HepG2 (cell line): ENCODE measurements at regions not wholly inside any gene's neighbourhood (a gene's known extent, or its start where the extent isn't known, plus 50 kb on each side); places are given as distances from the start of the nearest gene placed in this dataset.

Experiments
- ATAC-seq: fragments of 200-7000 bp; cut with Tn5 transposase; 3 replicates; pipeline ENCODE4 v1.9.1; 2020; ENCODE audit warnings: mild to moderate bottlenecking, moderate library complexity
- BruUV-seq: library from RNA; stranded (reverse); fragments of 400-500 nt; replicated peaks from 2 replicates; lab custom pipeline; 2021; lab: Mats Ljungman, UMichigan
- CTCF ChIA-PET: fragments of 300-600 bp; formaldehyde crosslinking; extraction: SDS; loops from one replicate; lab custom pipeline; 2021; ENCODE audit warnings: low total read pairs, inconsistent platforms, low intra/inter-chr PET ratio; lab: Yijun Ruan, JAX
- POLR2A ChIA-PET: fragments of 350-600 bp; sonication (Branson Sonifier 250); formaldehyde crosslinking; loops from one replicate; lab custom pipeline; 2020; ENCODE audit warnings: antibody characterized with exemption, inconsistent platforms; lab: Yijun Ruan, JAX
- DNase-seq: peaks from one replicate; pipeline ENCODE4 v3.0.0-alpha.2; 2015; ENCODE audit warnings: low spot score
- FAIRE-seq: peaks from 3 replicates; lab custom pipeline; 2011; peaks lifted over from hg19 to GRCh38; lab: Jason Lieb, UNC
- H2AFZ ChIP-seq: one replicate; pipeline ENCODE4 v1.6.1; 2011; ENCODE audit warnings: low read length, inconsistent platforms
- H3K27ac ChIP-seq: fragments of 300-600 bp; 3 replicates; pipeline ENCODE4 v1.8.0; 2011; ENCODE audit warnings: mixed run types, mild to moderate bottlenecking, mixed read lengths, low read length, inconsistent platforms; ENCODE audit not compliant: insufficient read depth; ENCODE audit errors: extremely low read length
- H3K27me3 ChIP-seq, 2 experiments: fragments of 200-600 bp in 1 of 2; 2 replicates in 1 of 2; 3 replicates in 1 of 2; pipeline versions ENCODE4 v1.6.0 to v1.8.0; 2011; ENCODE audit warnings: low read length in 2 of 2, mild to moderate bottlenecking in 2 of 2, moderate library complexity in 2 of 2, inconsistent platforms in 1 of 2; ENCODE audit not compliant: insufficient read depth in 2 of 2, control insufficient read depth in 1 of 2
- H3K36me3 ChIP-seq, 2 experiments: fragments of 200-600 bp in 1 of 2; replicated peaks in 1 of 2; 2 replicates in 1 of 2; 3 replicates in 1 of 2; pipeline versions ENCODE4 v1.5.1 to v1.8.0; 2011; ENCODE audit warnings: low read length in 2 of 2, inconsistent platforms in 1 of 2; ENCODE audit not compliant: insufficient read depth in 2 of 2, control insufficient read depth in 1 of 2
- H3K4me1 ChIP-seq: 2 replicates; pipeline ENCODE4 v1.5.1; 2012; ENCODE audit warnings: low read length, inconsistent platforms; ENCODE audit not compliant: insufficient read depth
- H3K4me2 ChIP-seq: 2 replicates; pipeline ENCODE4 v1.6.0; 2011; ENCODE audit warnings: low read depth, low read length, inconsistent platforms
- H3K4me3 ChIP-seq, 3 experiments: fragments of 200-600 bp in 1 of 3; sonication (generic), shearing (Covaris generic) in 1 of 3; replicated peaks in 1 of 3; 2 replicates each; pipeline ENCODE4 v1.5.1; 2011 to 2016; ENCODE audit warnings: low read length in 3 of 3, inconsistent platforms in 2 of 3, low read depth in 2 of 3, mild to moderate bottlenecking in 2 of 3, control low read depth in 1 of 3, mixed read lengths in 1 of 3; ENCODE audit not compliant: insufficient read depth in 1 of 3
- H3K79me2 ChIP-seq: one replicate; pipeline ENCODE4 v1.6.1; 2011; ENCODE audit warnings: low read length, inconsistent platforms; ENCODE audit not compliant: insufficient read depth
- H3K9ac ChIP-seq: 2 replicates; pipeline ENCODE4 v1.6.0; 2011; ENCODE audit warnings: mild to moderate bottlenecking, low read depth, low read length, inconsistent platforms; ENCODE audit not compliant: insufficient read depth
- H3K9me3 ChIP-seq: 2 replicates; pipeline ENCODE4 v1.5.1; 2012; ENCODE audit warnings: mild to moderate bottlenecking, low read length
- H4K20me1 ChIP-seq: 2 replicates; pipeline ENCODE4 v1.6.0; 2011; ENCODE audit warnings: inconsistent platforms, mild to moderate bottlenecking, low read length, moderate library complexity; ENCODE audit not compliant: insufficient read depth
- ARID4A ChIP-seq: sonication (generic); formaldehyde crosslinking; IDR thresholded peaks from 2 replicates; pipeline ENCODE4 v1.5.0; 2020; ENCODE audit warnings: mild to moderate bottlenecking, missing genetic modification reagents, borderline replicate concordance
- FOXP4 ChIP-seq: sonication (generic); formaldehyde crosslinking; IDR thresholded peaks from 2 replicates; pipeline ENCODE4 v1.4.0; 2020; ENCODE audit warnings: missing genetic modification reagents
- NR2C2 ChIP-seq: sonication (generic); formaldehyde crosslinking; IDR thresholded peaks from 2 replicates; pipeline ENCODE4 v1.4.0; 2020; ENCODE audit warnings: missing genetic modification reagents, mild to moderate bottlenecking, moderate library complexity, borderline replicate concordance
- PTBP1 ChIP-seq: fragments of 200-400 bp; formaldehyde crosslinking; IDR thresholded peaks from 2 replicates; pipeline ENCODE4 v1.6.1; 2018; ENCODE audit warnings: low read length, low read depth; ENCODE audit not compliant: poor library complexity, severe bottlenecking
- TP53 ChIP-seq: sonication (generic); formaldehyde crosslinking; conservative IDR thresholded peaks from 2 replicates; pipeline ENCODE4 v1.4.0; 2020; ENCODE audit warnings: missing genetic modification reagents
- ZNF17 ChIP-seq: sonication (generic); formaldehyde crosslinking; IDR thresholded peaks from 2 replicates; pipeline ENCODE4 v1.5.0; 2020; ENCODE audit warnings: mild to moderate bottlenecking, missing genetic modification reagents
- ZNF382 ChIP-seq: sonication (generic); formaldehyde crosslinking; IDR thresholded peaks from 2 replicates; pipeline ENCODE4 v1.5.0; 2020; ENCODE audit warnings: missing genetic modification reagents, mild to moderate bottlenecking, borderline replicate concordance
- ZNF512B ChIP-seq: sonication (generic); formaldehyde crosslinking; IDR thresholded peaks from 2 replicates; pipeline ENCODE4 v1.5.1; 2020; ENCODE audit warnings: missing genetic modification reagents, mild to moderate bottlenecking, borderline replicate concordance
- WGBS: methylation state at CpG from one replicate; pipeline ENCODE4 v1.1.6; 2017; ENCODE audit warnings: low lambda C conversion rate; 5-methylcytosine and 5-hydroxymethylcytosine counted together
- in situ Hi-C: cut with HindIII; loops from 2 replicates; pipeline ENCODE4 v1.10.0; 2017; ENCODE audit warnings: low pct_unique_long_range_greater_than_20kb; ENCODE audit not compliant: extremely low pct_ligation_motif_present
- intact Hi-C: fragments of 100-400 bp; cut with micrococcal nuclease; formaldehyde crosslinking; loops from one replicate; pipeline ENCODE4 v1.10.0; 2022; ENCODE audit not compliant: unreplicated experiment
- TF ChIP-seq, protein P1 (sequence below), 2 experiments: sonication (generic) in 1 of 2; formaldehyde crosslinking in 1 of 2; IDR thresholded peaks; 2 replicates each; pipeline versions ENCODE4 v1.5.1 to v1.6.1; 2011 to 2020; ENCODE audit warnings: borderline replicate concordance in 1 of 2, low read depth in 1 of 2, low read length in 1 of 2, mild to moderate bottlenecking in 1 of 2, missing genetic modification reagents in 1 of 2, moderate library complexity in 1 of 2
- TF ChIP-seq, protein P2 (sequence below): IDR thresholded peaks from 2 replicates; pipeline ENCODE4 v1.6.1; 2016; ENCODE audit warnings: control low read depth

DNA sequence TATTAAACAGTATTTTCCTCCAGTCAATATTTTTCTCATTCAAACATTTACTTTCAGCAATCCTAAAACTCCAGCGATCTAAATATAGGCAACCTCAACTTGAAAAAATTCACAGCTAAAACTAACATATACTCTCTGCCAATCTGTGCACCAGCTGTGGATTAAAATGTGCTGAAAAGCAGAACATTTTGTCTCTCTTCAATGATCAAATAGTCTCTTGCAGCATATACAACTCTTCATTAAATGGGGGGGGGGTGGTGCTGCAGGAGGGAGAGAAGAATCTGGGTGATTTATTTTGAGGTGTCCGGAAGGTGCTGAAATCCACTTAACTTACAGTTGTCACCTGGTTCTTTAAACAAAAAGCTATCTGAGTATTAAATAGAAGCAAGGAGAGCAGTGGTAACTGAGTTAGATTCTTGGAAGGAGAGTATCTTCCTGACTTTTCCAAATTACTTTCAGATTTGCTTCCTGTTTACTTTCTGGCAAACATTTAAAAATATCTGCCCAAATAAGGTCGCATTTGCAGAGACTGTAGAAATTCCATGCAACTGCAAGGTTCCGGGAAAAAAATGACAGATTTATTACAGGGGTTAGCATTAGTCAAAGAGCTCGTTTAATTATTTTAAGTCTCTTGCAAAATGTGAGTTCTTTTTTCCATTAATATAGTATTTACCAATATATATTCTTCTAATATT lies 904.7 kb upstream of the ACVR2A start:
- no TSS peak for BruUV-seq
- Histone ChIP-seq H3K9ac (no peak overlapping the region), H3K4me1 (no peaks in the 10 kb centered on the region), H3K4me3 (no peak overlapping the region), H2AFZ (no peak overlapping the region), H3K4me2 (no peak overlapping the region), H3K79me2 (no peaks in the 10 kb centered on the region), H3K9me3 (no peaks in the 10 kb centered on the region), H3K36me3 (no peaks in the 10 kb centered on the region), H3K27me3 (no peaks in the 10 kb centered on the region), H4K20me1 (no peaks in the 10 kb centered on the region), H3K27ac (no peak overlapping the region)
- no peak for ATAC-seq
- POLR2A ChIA-PET: no interaction called here
- intact Hi-C loops (no loop called here), in situ Hi-C loops (no loop called here)
- no peak for DNase-seq
- FAIRE-seq: no peak
- CTCF ChIA-PET: no interaction called here
- WGBS: 1% methylated on average over 5 of the region's 5 CpGs
- TF ChIP-seq ZNF382 (no peak), NR2C2 (CRISPR knock-in tag) (no peak), ZNF512B (no peak), TP53 (no peak), ARID4A (CRISPR knock-in tag) (no peak), ZNF17 (no peak), FOXP4 (CRISPR knock-in tag) (no peak), PTBP1 (no peak)
- TF ChIP-seq, protein P1, sequence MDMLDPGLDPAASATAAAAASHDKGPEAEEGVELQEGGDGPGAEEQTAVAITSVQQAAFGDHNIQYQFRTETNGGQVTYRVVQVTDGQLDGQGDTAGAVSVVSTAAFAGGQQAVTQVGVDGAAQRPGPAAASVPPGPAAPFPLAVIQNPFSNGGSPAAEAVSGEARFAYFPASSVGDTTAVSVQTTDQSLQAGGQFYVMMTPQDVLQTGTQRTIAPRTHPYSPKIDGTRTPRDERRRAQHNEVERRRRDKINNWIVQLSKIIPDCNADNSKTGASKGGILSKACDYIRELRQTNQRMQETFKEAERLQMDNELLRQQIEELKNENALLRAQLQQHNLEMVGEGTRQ (IDR thresholded peaks at IDR 0.05; ENCODE audit: low read depth, low read length): no peak
- TF ChIP-seq, protein P1 (CRISPR knock-in tag; IDR thresholded peaks at IDR 0.05; ENCODE audit: borderline replicate concordance): no peak
- TF ChIP-seq, protein P2, sequence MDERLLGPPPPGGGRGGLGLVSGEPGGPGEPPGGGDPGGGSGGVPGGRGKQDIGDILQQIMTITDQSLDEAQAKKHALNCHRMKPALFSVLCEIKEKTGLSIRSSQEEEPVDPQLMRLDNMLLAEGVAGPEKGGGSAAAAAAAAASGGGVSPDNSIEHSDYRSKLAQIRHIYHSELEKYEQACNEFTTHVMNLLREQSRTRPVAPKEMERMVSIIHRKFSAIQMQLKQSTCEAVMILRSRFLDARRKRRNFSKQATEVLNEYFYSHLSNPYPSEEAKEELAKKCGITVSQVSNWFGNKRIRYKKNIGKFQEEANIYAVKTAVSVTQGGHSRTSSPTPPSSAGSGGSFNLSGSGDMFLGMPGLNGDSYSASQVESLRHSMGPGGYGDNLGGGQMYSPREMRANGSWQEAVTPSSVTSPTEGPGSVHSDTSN (CRISPR knock-in tag): no peak
